Thymus (tissue), 11 donors: ENCODE measurements at regions not wholly inside any gene's neighbourhood (a gene's known extent, or its start where the extent isn't known, plus 50 kb on each side); places are given as distances from the start of the nearest gene placed in this dataset.
"Not testable (repeated sequence)": the region's sequence is repeated elsewhere in the genome, so short reads cannot be mapped to it uniquely, and the experiment has no call there.

Experiments used
- DNase-seq, 9 donors: peaks; one replicate each; pipeline ENCODE4 v3.0.0-alpha.2; 2013; ENCODE audit warnings: low spot score in 9 of 9, low read depth in 6 of 9, missing footprints in 1 of 9
- H3K27ac ChIP-seq, 2 donors: one replicate each; pipeline ENCODE4 v1.5.1; 2013; ENCODE audit warnings: control low read depth in 1 of 2, low read depth in 1 of 2, low read length in 1 of 2, mild to moderate bottlenecking in 1 of 2, moderate library complexity in 1 of 2
- H3K27me3 ChIP-seq, 2 donors: one replicate each; pipeline ENCODE4 v1.5.1; 2013; ENCODE audit warnings: low read length in 1 of 2; ENCODE audit not compliant: control insufficient read depth in 2 of 2, insufficient read depth in 1 of 2
- H3K36me3 ChIP-seq, 2 donors: one replicate each; pipeline ENCODE4 v1.5.1; 2013; ENCODE audit warnings: low read length in 1 of 2, mild to moderate bottlenecking in 1 of 2, moderate library complexity in 1 of 2; ENCODE audit not compliant: control insufficient read depth in 2 of 2, insufficient read depth in 2 of 2
- H3K4me1 ChIP-seq, 2 donors: one replicate each; pipeline ENCODE4 v1.5.1; 2013; ENCODE audit warnings: low read length in 2 of 2; ENCODE audit not compliant: control insufficient read depth in 2 of 2, insufficient read depth in 2 of 2
- H3K4me3 ChIP-seq, 2 donors: one replicate each; pipeline ENCODE4 v1.5.1; 2013; ENCODE audit warnings: low read length in 2 of 2, control low read depth in 1 of 2, mild to moderate bottlenecking in 1 of 2
- H3K9me3 ChIP-seq, 2 donors: one replicate each; pipeline ENCODE4 v1.5.1; 2013; ENCODE audit warnings: low read length in 1 of 2, mild to moderate bottlenecking in 1 of 2; ENCODE audit not compliant: control insufficient read depth in 2 of 2, insufficient read depth in 1 of 2
- WGBS: extraction: QIAGEN DNeasy Blood & Tissue Kit; methylation state at CpG from one replicate; pipeline ENCODE4 v1.1.7; 2013; 5-methylcytosine and 5-hydroxymethylcytosine counted together
- donor health status: healthy.

DNA sequence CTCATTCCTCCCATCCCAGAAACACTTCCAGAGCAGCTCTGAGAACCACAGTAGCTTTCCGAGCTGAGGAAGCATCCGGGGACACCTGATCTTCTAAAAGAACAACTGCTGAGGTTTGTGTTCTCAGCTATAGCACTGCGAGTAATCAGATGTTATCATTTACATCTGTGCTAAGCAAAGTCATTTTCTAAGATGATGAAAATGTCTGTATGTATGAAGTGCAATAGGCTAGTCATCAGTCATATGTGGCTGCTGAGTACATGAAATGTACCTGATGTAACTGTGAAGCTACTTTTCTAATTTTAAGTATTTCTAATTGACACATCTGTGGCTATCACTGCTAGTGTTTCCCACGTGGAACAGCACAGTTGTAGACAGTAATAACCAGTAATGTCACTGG is 582.0 kb downstream of the RPIA start:
- H3K36me3 ChIP-seq = not testable (repeated sequence)

DNA sequence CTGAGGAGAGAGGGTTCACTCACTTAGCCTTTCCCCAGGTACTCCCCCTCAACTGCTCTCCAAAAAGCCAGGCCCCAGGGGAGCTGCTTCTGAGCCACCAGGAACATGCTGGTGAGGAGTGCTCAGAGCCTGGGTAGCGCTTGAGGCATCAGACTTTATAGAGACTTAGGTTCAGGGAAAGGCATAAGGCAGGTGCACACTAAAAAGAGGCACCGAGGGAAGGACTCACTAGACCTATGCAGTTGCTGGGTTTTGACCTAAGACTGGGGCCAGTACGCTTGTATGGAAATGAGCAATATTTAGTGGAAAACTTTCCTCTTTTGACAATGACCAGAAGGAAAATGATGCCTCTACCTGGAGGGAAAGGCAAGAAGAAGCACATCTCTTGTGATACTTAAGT is 589.1 kb downstream of the RPIA start:
- not testable (repeated sequence) for H3K27ac ChIP-seq, DNase-seq, H3K27me3 ChIP-seq, H3K4me1 ChIP-seq, H3K9me3 ChIP-seq, H3K4me3 ChIP-seq, H3K36me3 ChIP-seq
- 100% methylated on average over 2 of the region's 3 CpGs for WGBS

More for the DNA sequence above, 582.0 kb downstream of the RPIA start:
- WGBS = 77% methylated on average over 3 of the region's 4 CpGs
- not testable (repeated sequence) for DNase-seq, H3K27me3 ChIP-seq, H3K4me1 ChIP-seq, H3K9me3 ChIP-seq, H3K27ac ChIP-seq, H3K4me3 ChIP-seq

GRCh38 chr2:89286448-89287080 is 595.1 kb downstream of the RPIA start:
- H3K27me3 ChIP-seq, H3K9me3 ChIP-seq, DNase-seq, H3K4me1 ChIP-seq, H3K27ac ChIP-seq, H3K4me3 ChIP-seq, H3K36me3 ChIP-seq: not testable (repeated sequence)
- WGBS = 88% methylated on average over 2 of the region's 8 CpGs

- WGBS = no CpG with 5 or more reads among the region's 4 CpGs
- not testable (repeated sequence) for H3K9me3 ChIP-seq, H3K27me3 ChIP-seq, H3K4me1 ChIP-seq, DNase-seq, H3K4me3 ChIP-seq, H3K36me3 ChIP-seq, H3K27ac ChIP-seq
These were observed 595.6 kb downstream of the RPIA start for GRCh38 chr2:89287084-89287483.

- H3K36me3 ChIP-seq, H3K4me3 ChIP-seq, H3K27ac ChIP-seq, DNase-seq, H3K27me3 ChIP-seq, H3K9me3 ChIP-seq, H3K4me1 ChIP-seq: not testable (repeated sequence)
- WGBS = no CpG with 5 or more reads among the region's 7 CpGs
These were observed 600.3 kb downstream of the RPIA start for GRCh38 chr2:89291717-89292298.

GRCh38 chr2:89293399-89293798 is 601.9 kb downstream of the RPIA start:
- H3K27ac ChIP-seq, H3K4me3 ChIP-seq, H3K9me3 ChIP-seq, DNase-seq, H3K27me3 ChIP-seq, H3K36me3 ChIP-seq, H3K4me1 ChIP-seq: not testable (repeated sequence)
- WGBS = no CpG with 5 or more reads among the region's 4 CpGs

DNA sequence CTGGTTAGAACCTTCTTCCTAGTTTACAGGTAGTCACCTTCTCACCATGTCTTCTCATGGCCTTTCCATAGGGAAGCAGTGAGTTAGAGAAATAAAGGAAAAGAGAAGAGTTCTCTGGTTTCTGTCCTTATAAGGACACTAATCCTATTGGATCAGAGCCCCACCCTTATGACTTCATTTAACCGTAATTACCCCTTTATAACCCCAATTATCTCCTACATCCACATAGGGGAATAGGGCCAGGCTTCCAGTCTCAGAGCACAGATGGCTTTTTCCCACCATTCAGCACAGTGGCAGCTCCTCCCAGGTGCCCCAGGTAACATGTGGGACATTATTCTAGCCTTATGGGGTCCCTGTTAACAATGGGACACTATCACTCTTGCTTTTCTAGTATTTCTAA is 602.9 kb downstream of the RPIA start:
- H3K27me3 ChIP-seq = not testable (repeated sequence)

GRCh38 chr2:89296820-89297398 is 605.4 kb downstream of the RPIA start:
- not testable (repeated sequence) for H3K9me3 ChIP-seq, DNase-seq
- WGBS = 92% methylated on average over 1 of the region's 7 CpGs

More for the DNA sequence above, 602.9 kb downstream of the RPIA start:
- DNase-seq, H3K4me1 ChIP-seq, H3K4me3 ChIP-seq, H3K9me3 ChIP-seq, H3K27ac ChIP-seq, H3K36me3 ChIP-seq: not testable (repeated sequence)
- WGBS = no CpG with 5 or more reads among the region's 1 CpG

GRCh38 chr2:89299196-89299595 is 607.7 kb downstream of the RPIA start:
- H3K36me3 ChIP-seq, H3K9me3 ChIP-seq, H3K27me3 ChIP-seq, H3K4me1 ChIP-seq, DNase-seq, H3K27ac ChIP-seq, H3K4me3 ChIP-seq: not testable (repeated sequence)

More at GRCh38 chr2:89296820-89297398, 605.4 kb downstream of the RPIA start:
- not testable (repeated sequence) for H3K4me1 ChIP-seq, H3K4me3 ChIP-seq, H3K36me3 ChIP-seq, H3K27me3 ChIP-seq, H3K27ac ChIP-seq
